Hippocampal formation (tissue), 2 donors: ENCODE measurements at regions not wholly inside any gene's neighbourhood (a gene's known extent, or its start where the extent isn't known, plus 50 kb on each side); places are given as distances from the start of the nearest gene placed in this dataset.

ENCODE experiments used
- DNase-seq, 2 donors: peaks; one replicate each; lab custom pipeline; 2025; lab: John Stamatoyannopoulos, UW

GRCh38 chr12:19951664-19952063 lies 416.7 kb upstream of the PDE3A start:
- no peak for DNase-seq

- DNase-seq, result no peak
Observed at GRCh38 chr12:19953734-19954133, 414.6 kb upstream of the PDE3A start.

DNA sequence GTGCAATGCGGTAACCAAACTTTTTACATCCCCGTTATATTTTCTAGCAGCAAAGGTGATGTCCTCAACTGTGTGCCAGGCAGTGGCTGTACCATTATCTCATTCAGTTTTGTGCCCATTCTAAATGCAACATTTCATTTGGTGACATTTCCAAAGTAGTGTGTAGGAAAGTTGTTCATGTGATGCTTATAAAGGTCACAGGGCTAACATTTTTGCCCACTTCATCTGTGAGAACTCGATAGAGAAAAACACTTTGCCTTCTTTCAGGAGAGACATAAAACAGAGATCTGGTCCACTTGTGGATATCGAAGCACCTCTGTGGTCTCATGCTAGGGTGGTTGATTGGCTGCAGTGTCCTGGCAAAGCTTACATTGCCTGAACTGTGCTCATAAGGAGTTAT lies 414.2 kb upstream of the PDE3A start:
- DNase-seq, result no peak

DNA sequence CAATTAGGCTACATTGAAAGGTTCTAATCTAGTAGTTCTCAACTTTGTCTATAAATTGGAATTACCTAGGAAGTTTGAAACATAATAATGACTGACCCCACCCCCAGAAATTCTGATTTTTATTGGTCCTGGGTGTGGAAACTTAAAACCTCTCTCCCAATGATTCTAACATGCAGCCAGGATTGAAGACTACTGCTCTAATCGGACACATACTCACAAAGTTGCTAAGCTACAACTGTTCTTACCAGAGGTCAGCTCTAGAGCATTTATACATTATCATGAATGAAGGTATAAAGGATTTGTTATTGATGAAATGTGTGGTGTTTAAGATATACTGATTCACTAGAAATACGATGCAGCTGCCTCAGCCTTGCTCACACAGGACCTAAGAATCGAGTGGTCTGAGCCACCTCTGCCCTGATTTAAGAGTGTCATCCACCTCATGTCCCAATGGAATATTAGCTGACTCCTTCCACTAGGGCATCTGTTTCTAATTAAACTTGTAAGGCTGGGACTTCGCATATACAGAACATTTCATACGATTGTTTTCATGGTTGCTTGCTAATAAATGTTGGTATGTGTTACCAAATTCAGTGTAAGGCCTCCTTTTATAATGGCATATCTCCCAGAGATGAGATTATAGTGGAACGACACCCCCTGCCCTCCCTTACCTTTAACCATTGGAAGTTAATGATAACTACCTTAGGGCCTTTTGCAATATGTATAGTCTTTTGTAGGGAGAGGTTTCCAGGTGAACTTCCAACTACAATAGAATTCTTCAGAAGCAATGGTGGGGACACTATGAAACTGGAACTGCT lies 410.8 kb upstream of the PDE3A start:
- no peak for DNase-seq

DNA sequence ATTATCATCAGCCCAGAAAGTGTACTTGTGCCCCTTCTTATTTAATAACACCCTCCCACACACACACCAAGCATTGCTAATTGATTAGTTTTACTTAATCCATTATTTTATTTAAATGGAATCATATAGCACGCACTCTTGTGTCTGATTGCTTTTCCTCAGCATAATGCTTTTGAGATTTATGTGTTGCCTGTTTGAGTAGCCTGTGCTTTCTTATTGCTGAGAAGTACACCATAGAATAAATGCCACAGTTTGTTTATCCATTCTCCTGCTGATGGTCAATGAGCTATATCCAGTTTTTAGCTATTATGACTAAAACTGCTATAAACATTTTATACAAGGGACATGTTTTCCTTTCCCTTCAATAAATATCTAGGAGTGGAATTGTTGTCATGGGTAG lies 409.9 kb upstream of the PDE3A start:
- no peak for DNase-seq

- no peak for DNase-seq
Observed at GRCh38 chr12:19959353-19959752, 409.0 kb upstream of the PDE3A start.

GRCh38 chr12:19960527-19960926 lies 407.8 kb upstream of the PDE3A start:
- DNase-seq, result no peak

DNA sequence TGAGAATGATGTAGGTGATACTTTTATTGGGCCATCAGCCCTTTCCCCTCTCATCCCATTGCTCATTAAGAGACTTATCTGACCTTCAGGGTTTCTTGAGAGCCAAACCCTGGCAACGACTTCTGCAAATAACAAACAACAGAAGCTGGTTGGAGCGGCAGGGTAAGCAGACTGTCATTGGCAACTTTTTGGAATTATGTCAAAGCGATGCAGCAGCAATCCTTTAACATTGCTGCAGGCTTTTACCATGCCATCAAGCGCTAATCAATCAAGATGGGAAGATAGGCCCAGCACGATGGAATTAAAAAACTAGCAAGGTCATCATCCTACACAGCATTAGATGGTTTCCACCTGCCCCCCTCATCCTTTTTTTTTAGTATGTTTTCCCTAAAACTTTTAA lies 406.1 kb upstream of the PDE3A start:
- no peak for DNase-seq

DNA sequence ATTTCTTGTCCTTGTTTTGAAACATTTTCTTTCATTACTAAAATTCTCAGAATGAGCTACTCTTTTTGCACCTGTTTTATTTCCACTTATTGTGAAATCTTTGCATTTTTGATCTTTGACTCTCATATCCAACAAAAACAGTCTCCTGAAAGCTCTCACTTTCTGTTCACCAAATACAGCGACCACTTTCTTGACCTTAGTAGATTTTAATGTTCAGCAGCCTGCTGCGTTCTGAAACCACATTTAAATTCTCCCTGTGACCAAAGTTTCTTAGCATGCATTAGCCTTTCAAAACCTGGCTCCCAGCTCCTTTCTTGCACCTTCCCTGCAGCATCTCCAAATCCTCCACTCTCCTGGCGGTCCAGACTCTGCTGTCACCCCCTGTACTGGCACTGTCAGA lies 404.4 kb upstream of the PDE3A start:
- no peak for DNase-seq

GRCh38 chr12:19964549-19964948 lies 403.8 kb upstream of the PDE3A start:
- DNase-seq, result no peak

DNA sequence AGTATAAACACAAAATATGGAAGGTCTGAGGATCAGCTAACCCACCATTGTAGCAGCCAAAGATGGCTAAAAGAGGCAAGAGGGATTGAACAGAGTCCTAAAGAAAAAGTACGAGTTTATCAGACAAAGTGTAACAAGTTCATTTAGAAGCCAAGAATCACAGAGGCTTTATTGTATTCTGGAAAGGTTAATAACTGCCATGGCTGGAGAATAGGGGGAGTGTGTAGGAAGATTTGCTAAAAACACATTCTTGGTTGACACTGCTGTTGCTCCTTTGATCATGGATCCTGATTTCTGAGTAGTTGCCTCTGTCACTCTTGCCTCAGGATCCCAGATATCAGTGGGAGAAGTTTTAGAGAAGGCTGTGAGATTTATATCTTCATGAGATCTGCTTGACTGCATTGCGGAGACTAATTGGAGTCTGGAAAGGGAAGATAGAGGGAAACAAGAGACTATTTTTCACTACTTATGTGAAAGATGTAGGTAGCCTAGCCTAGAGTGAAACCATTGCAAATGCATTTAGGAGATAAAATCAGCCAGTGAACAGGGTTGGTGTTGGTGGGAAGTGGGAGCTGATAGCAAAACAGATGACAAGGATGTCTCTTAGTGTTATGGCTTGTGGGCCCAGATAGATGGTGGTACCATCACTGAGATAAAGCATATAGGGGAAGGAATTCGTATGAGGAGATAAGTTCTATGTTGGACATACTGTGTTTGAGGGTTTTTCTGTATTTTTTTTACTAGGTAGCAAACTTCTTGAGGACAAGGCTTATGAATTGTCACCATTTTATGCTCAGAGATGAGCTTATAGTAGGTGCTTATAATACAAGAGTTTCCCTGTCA lies 402.9 kb upstream of the PDE3A start:
- no peak for DNase-seq

- no peak for DNase-seq
Observed at GRCh38 chr12:19967001-19967400, 401.3 kb upstream of the PDE3A start.

DNA sequence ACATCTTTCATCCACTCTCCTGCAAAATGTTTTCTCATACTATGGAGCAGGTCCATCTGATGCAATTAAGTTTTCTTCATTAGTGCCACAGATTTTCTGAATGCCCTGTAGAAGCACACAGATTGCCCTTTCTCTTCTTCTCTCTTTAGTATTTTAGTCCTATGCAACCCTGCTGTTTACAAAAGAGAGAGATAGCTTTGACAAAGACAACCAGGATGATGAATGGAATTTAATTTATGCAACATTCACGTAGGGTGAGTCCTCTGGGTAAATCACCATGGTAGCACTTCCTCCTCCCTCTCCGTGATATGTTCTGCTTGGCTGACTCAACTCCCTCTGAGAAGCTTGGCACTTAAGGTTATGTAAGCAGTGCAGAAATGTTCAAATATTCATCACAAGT lies 400.9 kb upstream of the PDE3A start:
- DNase-seq, result peak in 1 of 2 donors; percentile 47

DNA sequence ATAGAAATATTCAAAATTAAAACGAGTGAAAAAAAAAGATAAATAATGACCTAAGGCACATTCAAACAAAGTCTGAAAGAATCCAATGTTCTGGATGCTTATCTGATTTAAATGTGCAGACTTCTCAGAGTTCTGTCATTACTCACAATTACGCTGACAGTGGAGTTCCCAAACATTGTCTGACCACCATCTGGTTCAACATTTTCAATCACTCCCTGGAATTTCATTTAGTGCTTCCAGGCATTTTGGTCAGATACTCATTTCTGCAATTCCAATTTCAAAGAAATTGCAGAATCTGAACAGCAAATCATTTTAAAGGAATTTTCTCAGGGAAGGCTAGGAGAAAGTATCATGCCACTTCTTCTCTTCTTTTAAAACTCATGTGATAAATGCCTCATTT lies 398.2 kb upstream of the PDE3A start:
- no peak for DNase-seq

DNA sequence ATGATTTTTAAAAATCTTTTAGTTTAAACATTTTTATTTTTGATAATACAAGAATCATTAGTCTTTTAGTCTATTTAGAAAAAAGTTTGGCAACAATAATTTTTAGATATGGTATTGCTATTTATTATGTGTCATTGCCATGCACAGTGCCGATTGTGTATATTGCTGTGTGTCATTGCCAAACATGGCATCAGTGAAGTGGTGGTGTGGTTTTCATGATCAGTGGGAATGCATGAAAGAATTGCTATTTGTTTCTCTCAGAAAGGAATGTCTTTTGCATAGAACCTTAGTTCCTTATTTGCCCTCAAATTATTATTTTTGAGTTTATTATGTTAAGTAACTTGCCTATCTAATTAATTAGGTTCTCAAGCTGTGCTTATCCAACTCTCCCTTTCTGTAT lies 397.5 kb upstream of the PDE3A start:
- no peak for DNase-seq

DNA sequence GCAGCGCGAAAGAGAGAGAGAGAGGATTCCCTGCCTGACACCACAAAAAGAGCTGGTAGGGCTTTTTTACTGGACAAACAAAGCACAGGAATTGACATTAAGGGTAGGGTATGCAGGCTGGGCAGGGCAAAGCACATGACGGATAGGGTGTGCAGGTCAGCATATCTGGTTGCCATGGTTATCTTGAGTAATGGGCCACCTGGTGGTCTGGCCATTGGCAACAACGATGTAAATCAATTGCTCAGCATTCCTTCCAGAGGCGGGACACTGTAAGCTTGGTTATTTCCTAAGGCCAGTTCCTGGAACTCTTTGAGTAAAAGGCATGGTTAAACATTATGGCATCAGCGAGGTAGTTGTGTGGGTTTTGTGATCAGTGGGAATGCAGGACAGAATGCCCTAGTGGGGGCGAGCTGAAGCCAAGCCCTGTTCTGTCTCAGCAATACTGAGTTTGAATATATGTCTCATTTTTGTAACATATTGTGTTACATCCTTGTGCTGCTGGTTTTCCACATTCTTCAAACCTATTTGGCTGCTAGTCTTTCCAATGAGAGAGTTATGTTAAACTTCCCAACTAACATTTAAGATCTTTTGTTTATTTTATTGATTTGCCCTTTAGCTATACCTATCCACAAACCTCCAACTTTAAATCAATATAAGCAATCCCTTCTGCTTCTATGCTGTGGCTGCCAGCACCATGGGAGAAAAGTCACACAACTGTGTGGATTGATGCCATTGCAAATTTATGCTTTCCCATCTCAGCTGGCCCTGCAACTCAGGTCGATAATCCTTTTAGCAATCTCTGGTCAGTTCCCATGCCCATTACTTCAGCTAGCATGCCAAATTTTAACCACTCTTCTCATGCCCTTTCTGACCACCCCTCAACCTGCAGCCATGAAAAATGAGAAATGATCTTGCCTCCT lies 396.7 kb upstream of the PDE3A start:
- DNase-seq, result no peak

DNA sequence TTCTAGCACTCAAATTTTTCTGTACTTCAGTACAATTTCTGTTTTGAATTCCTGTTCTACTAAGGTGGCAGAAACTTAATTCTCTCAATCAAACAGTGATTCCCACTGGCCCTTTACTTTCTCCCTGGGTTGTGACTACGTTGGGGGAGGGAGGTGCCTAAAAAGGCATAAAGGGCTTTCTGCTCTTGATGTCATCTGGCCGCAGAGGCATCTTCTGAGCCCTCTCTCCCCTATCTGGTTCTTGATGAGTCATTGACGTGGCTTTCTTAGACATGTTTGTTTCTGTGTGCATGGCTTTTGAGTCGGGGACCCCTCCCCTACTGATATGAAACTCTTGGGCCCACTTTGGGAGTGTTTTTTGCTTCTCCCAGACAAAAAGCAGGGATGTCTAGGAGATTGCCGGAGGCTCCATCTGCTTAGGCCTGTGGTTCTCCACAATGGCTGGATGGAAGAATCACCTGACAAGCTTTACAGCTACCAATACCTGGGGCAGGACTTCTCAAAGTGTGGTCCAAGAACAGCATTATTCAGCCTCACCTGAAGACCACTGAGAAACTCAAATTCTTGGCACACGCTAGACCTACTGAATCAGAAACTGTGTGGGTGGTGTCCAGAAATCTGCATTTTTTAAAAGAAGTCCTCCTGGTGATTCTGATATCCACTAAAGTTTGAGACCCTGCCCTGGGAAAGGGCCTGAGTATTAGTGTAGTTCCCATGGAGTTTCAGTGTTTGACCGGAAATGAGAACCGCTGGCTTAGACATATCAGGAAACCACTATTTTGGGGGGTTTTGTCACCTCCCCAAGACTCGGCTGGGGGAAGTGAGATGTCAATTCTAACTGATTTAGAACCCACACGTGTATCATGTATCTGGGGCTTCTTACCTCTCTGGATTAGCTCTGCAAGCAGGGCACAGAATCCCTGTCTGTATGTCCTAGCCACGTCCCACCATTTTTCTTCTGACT lies 395.7 kb upstream of the PDE3A start:
- DNase-seq, result no peak

DNA sequence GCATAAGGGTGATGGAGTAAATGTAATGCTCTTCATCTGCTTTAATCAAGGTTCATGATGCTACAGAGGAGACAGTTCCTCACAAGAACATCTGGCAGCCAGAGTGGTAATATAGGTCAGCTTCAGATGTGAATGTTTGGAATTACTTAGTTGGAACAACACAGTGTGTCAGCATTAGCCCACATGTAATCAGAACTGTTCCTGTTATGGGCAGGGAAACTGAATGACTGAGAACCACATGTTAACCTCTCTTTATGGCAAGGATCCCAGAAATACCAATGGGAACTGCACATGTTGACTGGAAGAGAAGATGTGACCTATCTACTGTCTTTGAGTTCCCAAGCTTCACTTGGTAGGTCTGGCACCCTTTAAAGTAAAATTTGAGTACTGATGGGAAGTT lies 390.1 kb upstream of the PDE3A start:
- DNase-seq, result no peak

GRCh38 chr12:19979584-19979983 lies 388.8 kb upstream of the PDE3A start:
- no peak for DNase-seq

GRCh38 chr12:19981944-19982343 lies 386.4 kb upstream of the PDE3A start:
- no peak for DNase-seq

DNA sequence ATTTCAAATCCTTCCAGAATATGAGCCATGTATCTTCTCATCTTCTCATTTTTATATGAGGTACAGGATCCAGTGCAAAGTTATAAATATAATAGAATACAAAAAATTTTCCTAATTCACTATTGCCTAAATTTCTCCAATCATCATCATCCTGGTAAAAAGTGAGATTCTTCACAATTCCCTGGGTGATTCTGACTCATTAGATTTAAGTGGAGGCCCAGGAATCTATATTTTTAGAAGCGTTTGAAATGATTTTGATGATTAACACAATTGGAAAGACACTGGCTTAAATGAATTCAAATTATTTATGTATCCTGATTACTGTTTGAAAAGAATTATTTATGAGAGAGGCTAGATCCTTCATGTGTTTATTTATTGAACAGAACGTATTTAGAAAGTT lies 380.3 kb upstream of the PDE3A start:
- DNase-seq, result no peak
